Loucy (cell line): ENCODE measurements at regions not wholly inside any gene's neighbourhood (a gene's known extent, or its start where the extent isn't known, plus 50 kb on each side); places are given as distances from the start of the nearest gene placed in this dataset.

Experiments used
- H2AFZ ChIP-seq: fragments of 200-600 bp; sonication (generic); 2 replicates; pipeline ENCODE4 v1.6.0; 2016; ENCODE audit warnings: antibody characterized with exemption, mild to moderate bottlenecking, low read length, moderate library complexity
- H3F3A ChIP-seq: fragments of 200-600 bp; 2 replicates; pipeline ENCODE4 v1.6.0; 2016; ENCODE audit warnings: antibody characterized with exemption, low read depth, mild to moderate bottlenecking
- H3K27me3 ChIP-seq: fragments of 200-600 bp; sonication (generic); 2 replicates; pipeline ENCODE4 v1.6.1; 2014; ENCODE audit warnings: low read length, mild to moderate bottlenecking; ENCODE audit not compliant: insufficient read depth, poor library complexity, severe bottlenecking
- H3K36me3 ChIP-seq: fragments of 200-600 bp; sonication (generic); 2 replicates; pipeline ENCODE4 v1.6.1; 2016; ENCODE audit warnings: low read length; ENCODE audit not compliant: insufficient read depth
- H3K4me1 ChIP-seq: fragments of 200-600 bp; sonication (generic); 2 replicates; pipeline ENCODE4 v1.5.1; 2014; ENCODE audit warnings: low read length, mild to moderate bottlenecking; ENCODE audit not compliant: insufficient read depth, poor library complexity, severe bottlenecking
- H3K4me2 ChIP-seq: fragments of 200-600 bp; sonication (generic); 2 replicates; pipeline ENCODE4 v1.6.0; 2014; ENCODE audit warnings: antibody characterized with exemption, low read length, low read depth, mild to moderate bottlenecking; ENCODE audit not compliant: poor library complexity, severe bottlenecking
- H3K4me3 ChIP-seq: fragments of 200-600 bp; sonication (generic); 2 replicates; pipeline ENCODE4 v1.5.1; 2014; ENCODE audit warnings: low read length, mild to moderate bottlenecking, mixed read lengths; ENCODE audit not compliant: poor library complexity, severe bottlenecking
- H3K79me2 ChIP-seq: fragments of 200-600 bp; sonication (generic); 2 replicates; pipeline ENCODE4 v1.6.1; 2014; ENCODE audit warnings: low read length; ENCODE audit not compliant: insufficient read depth
- H3K9ac ChIP-seq: fragments of 200-600 bp; sonication (generic); 2 replicates; pipeline ENCODE4 v1.6.0; 2014; ENCODE audit warnings: mild to moderate bottlenecking, low read depth, low read length, moderate library complexity; ENCODE audit not compliant: poor library complexity, severe bottlenecking
- H3K9me2 ChIP-seq: fragments of 200-600 bp; sonication (generic); replicated peaks from 2 replicates; pipeline ENCODE4 v1.6.1; 2016; ENCODE audit warnings: low read depth, low read length, mixed read lengths
- H3K9me3 ChIP-seq: fragments of 200-600 bp; sonication (generic); 2 replicates; pipeline ENCODE4 v1.6.1; 2014; ENCODE audit warnings: mild to moderate bottlenecking, antibody characterized with exemption, low read length, low read depth; ENCODE audit not compliant: insufficient read depth
- H4K20me1 ChIP-seq: fragments of 200-600 bp; sonication (generic); 2 replicates; pipeline ENCODE4 v1.6.0; 2014; ENCODE audit warnings: antibody characterized with exemption, low read length, mild to moderate bottlenecking; ENCODE audit not compliant: insufficient read depth, poor library complexity, severe bottlenecking
- CTCF ChIP-seq: fragments of 200-600 bp; sonication (generic); conservative IDR thresholded peaks from 2 replicates; pipeline ENCODE4 v1.5.1; 2014; ENCODE audit warnings: mild to moderate bottlenecking, antibody characterized with exemption, low read length
- EZH2phosphoT487 ChIP-seq: fragments of 200-600 bp; IDR thresholded peaks from 2 replicates; pipeline ENCODE4 v1.6.1; 2018; ENCODE audit warnings: antibody characterized with exemption, mild to moderate bottlenecking, moderate library complexity, borderline replicate concordance

GRCh38 chr7:155998766-155999630 is 186.7 kb upstream of the SHH start:
- H3K9ac ChIP-seq = no peak overlapping the region
- no peak for TF ChIP-seq CTCF
- no peak for TF ChIP-seq EZH2phosphoT487
- no peak overlapping the region for H2AFZ ChIP-seq
- H4K20me1 ChIP-seq = no peaks in the 10 kb centered on the region
- no peaks in the 10 kb centered on the region for H3K27me3 ChIP-seq
- H3K4me3 ChIP-seq = no peak overlapping the region
- no peaks in the 10 kb centered on the region for H3F3A ChIP-seq
- H3K9me2 ChIP-seq = no peaks in the 10 kb centered on the region
- H3K4me1 ChIP-seq = no peaks in the 10 kb centered on the region
- H3K4me2 ChIP-seq = no peak overlapping the region
- no peaks in the 10 kb centered on the region; the same call in 1 of the 2 replicates for H3K9me3 ChIP-seq
- H3K36me3 ChIP-seq = no peaks in the 10 kb centered on the region
- no peaks in the 10 kb centered on the region for H3K79me2 ChIP-seq

GRCh38 chr7:155998328-155998691 is 186.0 kb upstream of the SHH start:
- no peaks in the 10 kb centered on the region for H3K79me2 ChIP-seq
- H4K20me1 ChIP-seq = no peaks in the 10 kb centered on the region
- no peaks in the 10 kb centered on the region for H3K4me1 ChIP-seq
- H3F3A ChIP-seq = no peaks in the 10 kb centered on the region
- H2AFZ ChIP-seq = no peak overlapping the region
- H3K9me2 ChIP-seq = no peaks in the 10 kb centered on the region
- TF ChIP-seq EZH2phosphoT487 = no peak
- TF ChIP-seq CTCF = no peak
- H3K9me3 ChIP-seq = no peaks in the 10 kb centered on the region; the same call in 1 of the 2 replicates
- no peak overlapping the region for H3K4me2 ChIP-seq
- H3K9ac ChIP-seq = no peak overlapping the region
- H3K36me3 ChIP-seq = no peaks in the 10 kb centered on the region
- H3K4me3 ChIP-seq = no peak overlapping the region
- no peaks in the 10 kb centered on the region for H3K27me3 ChIP-seq

- Histone ChIP-seq H3K4me2 (no peak overlapping the region), H3K4me3 (no peak overlapping the region), H3K9me2 (no peaks in the 10 kb centered on the region), H3K79me2 (no peaks in the 10 kb centered on the region), H3K27me3 (no peaks in the 10 kb centered on the region), H4K20me1 (no peaks in the 10 kb centered on the region), H3K4me1 (no peaks in the 10 kb centered on the region), H3K9me3 (no peaks in the 10 kb centered on the region; the same call in 1 of the 2 replicates), H3K9ac (no peak overlapping the region), H2AFZ (no peak overlapping the region), H3F3A (no peaks in the 10 kb centered on the region), H3K36me3 (no peaks in the 10 kb centered on the region)
- TF ChIP-seq CTCF = no peak
- TF ChIP-seq EZH2phosphoT487 = no peak
These were observed 185.4 kb upstream of the SHH start for GRCh38 chr7:155997431-155998327.
